ENCODE measurements at regions not wholly inside any gene's neighbourhood (a gene's known extent, or its start where the extent isn't known, plus 50 kb on each side); places are given as distances from the start of the nearest gene placed in this dataset.
"Not testable (repeated sequence)": the region's sequence is repeated elsewhere in the genome, so short reads cannot be mapped to it uniquely, and the experiment has no call there.

DNA sequence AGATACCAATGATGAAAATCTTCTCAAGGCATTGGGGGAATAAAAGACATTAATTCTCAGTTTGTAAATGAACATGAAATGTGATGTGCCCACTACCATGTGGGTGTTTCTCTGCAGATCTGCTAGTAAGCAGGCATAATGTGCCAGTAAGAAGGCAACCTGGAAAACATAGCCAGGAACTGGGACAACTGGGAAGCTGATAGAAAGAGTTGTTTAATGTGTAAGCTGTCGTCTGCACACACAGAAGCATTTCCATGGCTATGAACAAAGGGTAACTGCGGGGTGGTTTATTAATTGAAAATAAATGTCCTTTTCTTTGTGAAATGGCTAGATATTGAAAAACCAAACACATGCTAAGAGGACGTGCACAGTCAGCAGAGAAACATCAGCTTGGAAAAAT, 52.0 kb downstream of the ZC3H11B start:
- DNase-seq (ENCODE audit: low spot score) = no peak
- ATAC-seq = peak; percentile 83

DNA sequence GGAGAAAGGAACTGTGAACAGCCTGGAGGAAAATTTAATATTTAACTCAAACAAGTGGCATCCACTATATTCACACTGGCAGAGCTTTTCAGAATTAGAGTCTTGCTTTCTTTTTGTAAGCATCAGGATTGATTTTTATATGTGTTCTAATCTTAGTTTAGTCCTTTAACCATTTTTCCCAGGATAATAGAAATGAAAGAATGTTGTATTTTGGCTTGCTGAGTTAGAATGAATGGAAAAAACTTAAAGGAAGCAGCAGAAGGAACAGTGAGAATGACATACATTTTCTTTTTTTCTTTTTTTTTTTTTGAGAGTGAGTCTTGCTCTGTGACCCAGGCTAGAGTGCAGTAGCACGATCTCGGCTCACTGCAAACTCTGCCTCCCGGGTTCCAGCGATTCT, 53.0 kb downstream of the ZC3H11B start:
- ATAC-seq (no peak), DNase-seq (ENCODE audit: low spot score) (no peak)

DNA sequence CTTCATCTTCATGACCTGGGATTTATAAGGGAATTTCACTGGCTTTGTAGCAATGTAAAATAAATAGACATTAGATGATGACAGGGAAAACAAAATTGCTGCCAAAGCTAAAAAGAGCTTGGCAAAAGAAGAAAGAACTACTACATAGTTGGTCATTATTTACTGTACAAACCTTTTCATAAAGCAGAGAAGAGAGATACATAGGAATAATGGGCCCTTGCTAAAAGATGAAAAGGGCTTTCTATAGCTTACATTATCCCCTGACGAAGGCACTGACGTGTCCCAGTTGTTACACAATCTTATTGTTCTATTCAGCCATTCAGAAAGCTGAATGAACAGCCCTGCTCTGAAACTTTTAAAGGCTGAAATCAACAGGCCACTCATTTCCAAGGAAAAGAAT, 57.1 kb downstream of the ZC3H11B start:
- DNase-seq (ENCODE audit: low spot score) (no peak), ATAC-seq (peak; percentile 59)

DNA sequence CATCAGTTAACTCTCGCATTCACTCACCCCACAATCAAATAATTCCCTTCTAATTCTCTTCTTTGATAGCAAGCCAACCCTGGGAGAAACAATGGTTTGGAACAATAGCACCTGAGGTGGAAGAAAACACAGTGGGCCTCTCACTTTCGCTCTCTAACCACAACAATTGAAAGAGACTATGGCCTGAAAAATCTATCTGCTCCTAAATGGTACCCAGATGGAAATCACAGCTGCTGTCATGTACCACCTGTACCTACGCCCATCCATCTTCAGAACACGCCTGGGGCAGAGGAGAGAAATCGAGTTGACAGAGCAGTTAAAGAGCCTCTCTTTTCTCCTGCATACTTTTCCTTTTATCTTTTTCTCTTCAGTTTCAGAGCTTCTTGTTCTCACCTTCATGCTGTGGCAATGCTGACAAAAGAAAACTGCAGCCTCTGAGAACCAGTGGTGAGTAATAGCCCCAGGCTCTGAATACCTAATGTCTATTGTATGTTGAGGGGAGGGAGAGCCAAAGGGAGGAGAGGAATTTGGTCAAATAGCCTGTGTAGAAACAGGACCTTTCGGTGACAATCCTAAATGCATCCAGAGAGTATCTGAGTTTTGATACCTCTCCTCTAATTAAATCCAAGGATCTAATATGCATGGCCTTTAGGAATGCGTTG, 57.7 kb downstream of the ZC3H11B start:
- ATAC-seq = peak; percentile 52

DNA sequence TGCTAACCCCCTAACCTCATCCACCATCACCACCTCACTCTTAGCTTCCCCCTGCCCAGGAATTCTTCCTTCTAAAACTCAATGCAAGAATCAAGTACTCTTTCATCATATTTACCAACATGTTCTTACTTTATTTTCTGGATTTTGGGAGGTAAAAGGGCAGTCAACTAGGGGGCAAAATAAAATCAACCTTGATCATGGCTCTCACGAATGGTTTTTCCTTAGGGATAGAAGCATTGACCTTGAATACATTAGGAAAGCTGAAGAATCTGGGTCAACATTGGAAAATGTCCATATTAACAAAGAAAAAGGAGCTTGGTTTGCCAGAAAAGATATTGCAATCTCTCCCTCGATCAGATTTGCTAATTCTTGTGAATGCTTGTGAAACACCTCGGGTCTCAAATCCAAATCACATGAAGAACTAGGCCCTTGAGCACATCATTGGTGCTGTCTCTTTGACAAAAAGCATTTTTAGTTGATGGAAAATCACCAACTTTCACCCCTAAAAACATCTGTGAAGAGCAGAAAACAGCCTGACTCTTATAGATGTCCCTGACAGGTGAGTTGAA, 58.9 kb downstream of the ZC3H11B start:
- peak; percentile 65 for ATAC-seq
- DNase-seq (ENCODE audit: low spot score) = no peak

More for the DNA sequence above, 57.7 kb downstream of the ZC3H11B start:
- DNase-seq (ENCODE audit: low spot score) = no peak

DNA sequence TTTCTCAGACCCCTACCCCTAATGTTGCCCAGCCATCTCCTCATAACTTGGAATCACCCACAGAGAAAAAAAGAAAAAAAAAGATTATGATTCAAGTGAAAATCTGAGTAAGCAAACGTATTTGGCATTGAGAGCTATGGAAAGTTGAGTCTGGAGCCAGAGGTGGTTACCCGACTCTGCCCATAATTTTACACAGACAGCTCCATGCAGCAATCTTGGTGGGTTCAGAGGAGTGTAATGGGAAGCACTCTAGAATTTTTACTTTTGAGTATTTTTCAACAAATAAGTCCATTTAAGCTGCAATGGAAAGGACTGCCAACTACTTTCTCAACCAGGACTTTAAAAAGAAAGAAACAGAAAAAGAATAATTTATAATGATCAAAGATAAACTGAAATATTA, 62.7 kb downstream of the ZC3H11B start:
- DNase-seq (ENCODE audit: low spot score) = no peak
- no peak for ATAC-seq

DNA sequence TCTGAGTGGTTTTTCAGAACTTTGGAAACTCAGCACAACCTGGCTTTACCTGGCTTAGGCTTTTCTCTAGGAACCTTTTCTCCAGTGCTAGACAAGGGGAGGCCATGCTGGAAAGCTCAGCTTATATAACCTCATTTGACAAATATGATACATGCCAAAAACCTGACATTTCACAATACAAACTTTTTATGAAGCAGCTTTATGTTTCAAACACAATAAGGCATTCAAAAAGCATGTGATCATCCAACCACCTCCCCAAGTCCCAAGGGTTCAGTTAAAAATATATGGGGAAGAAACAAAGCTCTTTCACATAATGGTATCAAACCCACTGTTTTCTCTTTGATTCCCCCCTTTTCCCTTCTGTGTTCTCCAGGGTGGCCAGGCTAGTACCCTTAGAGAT, 63.7 kb downstream of the ZC3H11B start:
- no peak for DNase-seq (ENCODE audit: low spot score)
- ATAC-seq = no peak

DNA sequence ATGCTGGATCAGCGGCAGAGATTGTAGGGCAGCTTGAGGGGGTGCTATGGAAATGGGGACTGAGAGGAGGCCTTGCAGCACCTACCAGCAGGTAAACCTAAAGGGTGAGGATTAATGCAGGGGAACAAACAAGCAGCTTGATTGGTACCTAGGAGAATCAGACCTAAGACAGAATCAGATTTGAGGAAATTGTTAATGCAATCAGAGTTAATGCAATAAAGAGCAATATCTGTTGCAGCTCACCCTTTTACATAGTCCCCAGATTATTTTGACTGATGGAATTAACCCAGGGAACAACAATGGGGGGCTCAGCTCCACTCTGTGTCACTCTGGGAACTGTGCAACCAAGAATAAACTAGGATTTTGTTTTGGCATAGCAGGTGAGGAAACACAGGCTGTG, 64.5 kb downstream of the ZC3H11B start:
- DNase-seq (ENCODE audit: low spot score) = no peak

DNA sequence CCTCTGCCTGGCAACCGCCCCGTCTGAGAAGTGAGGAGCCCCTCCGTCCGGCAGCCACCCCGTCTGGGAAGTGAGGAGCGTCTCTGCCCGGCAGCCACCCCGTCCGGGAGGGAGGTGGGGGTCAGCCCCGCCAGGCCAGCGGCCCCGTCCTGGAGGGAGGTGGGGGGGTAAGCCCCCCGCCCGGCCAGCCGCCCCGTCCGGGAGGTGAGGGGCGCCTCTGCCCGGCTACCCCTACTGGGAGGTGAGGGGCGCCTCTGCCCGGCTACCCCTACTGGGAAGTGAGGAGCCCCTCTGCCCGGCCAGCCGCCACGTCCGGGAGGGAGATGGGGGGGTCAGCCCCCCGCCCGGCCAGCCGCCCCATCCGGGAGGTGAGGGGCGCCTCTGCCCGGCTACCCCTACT, 67.1 kb downstream of the ZC3H11B start:
- not testable (repeated sequence) for ATAC-seq; DNase-seq (ENCODE audit: low spot score)

More for the DNA sequence above, 64.5 kb downstream of the ZC3H11B start:
- ATAC-seq = no peak

DNA sequence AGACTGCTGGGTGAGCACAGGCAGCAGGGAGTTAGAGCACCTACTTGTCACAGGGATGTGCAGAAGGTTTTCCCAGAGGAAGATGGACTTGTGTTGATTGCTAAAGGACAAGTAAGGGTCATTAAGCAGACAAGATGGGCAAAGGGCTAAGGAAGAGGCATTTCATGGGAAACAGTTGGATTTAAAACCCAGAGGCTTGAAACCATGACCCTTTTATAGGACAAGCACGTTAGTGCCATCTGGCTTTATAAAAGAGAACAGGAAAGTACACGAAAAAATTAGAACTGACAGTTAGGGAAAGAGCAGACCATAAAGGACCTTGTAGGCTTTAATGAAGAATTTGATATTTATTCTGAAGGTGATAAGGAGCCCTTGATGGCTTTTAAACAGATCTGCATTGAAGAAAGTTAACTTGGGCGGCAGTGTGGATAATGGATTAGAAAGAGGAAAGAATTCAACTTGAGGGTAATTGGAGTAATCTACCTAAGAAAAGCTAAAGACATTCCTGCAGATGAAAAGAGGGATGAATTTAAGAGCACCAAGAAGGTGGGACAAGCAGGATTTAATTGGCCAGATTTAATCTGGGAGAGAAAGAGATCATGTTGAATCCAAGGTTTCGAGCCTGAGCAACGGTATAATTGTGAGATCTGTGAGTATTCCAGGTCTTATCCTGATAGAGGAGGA, 68.6 kb downstream of the ZC3H11B start:
- DNase-seq (ENCODE audit: low spot score) (no peak), ATAC-seq (peak; percentile 19)

DNA sequence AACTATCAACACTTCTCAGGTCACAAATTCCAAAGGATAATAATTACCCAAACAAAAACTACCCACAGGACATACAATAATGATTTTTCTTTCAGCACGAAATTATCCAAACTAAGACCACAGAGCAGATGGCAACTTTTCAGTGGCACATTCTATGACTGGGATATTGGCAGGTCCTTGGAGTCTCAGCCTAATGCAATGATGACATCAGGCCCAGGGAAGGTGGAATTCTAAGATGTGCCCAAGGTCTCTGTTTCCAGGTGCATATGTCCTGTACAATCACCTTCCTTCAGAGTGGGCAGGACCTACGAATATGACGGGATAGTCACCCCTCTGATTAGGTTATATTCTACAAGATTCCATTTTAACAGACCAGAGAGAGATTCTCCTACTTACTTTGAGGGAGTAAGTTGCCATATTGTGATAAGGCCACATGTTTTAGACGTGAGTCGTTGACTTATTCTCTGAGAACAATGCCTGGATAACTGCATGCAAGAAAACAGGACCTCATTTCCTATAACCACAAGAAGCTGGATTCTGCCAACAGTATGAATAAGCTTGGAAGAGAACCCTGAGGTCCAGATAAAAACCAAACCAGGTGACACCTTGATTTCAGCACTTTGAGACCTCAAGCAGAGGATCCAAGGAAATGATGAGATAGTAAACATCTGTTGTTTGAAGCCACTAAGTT, 69.9 kb downstream of the ZC3H11B start:
- DNase-seq (ENCODE audit: low spot score) = no peak
- ATAC-seq = no peak

DNA sequence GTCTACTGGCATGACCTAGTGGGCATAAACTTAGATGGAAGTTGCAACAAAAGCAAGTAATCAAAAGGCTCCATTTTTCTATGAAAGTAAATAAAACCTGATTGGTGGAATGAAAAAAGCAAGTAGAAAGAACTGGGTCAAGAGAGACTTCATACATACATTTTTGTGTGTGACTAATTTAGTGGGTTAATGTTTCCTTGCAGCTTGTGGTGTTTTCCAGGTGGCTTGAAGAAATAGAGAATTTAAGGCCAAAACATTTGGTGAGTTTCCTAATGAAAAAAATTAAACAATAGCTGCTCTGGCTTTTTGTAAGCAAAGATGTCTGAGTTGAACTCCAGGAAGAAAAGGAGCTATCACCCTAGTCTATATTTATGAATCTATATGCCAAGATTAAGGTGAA, 71.0 kb downstream of the ZC3H11B start:
- no peak for DNase-seq (ENCODE audit: low spot score)
- ATAC-seq = no peak

DNA sequence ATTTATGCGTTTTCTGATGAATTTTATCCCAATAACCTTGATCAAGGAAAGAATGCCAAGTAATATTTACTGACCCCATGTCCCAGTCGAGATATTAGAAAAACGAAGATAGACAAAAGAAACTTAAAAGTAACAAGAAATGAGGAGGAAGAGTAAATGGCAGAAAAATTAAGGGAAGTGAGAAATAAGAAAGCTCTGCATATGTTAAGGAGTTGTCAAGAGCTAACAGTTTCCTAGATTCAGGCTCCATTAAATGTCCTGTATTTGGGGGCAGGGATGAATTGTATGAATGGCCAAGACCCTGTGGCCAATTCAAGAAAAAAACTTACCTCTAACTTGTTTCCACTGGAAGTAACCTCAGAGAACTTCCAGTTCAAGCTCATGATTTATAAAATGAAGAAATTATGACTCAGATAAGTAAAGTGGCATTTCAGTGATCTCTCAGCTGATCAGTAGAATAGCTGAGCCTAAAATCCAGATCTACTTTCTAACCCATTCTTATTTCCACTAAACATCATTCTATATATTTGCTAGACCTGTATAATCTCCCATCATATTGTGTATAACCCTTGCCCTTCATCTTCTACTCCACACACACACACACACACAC, 73.2 kb downstream of the ZC3H11B start:
- ATAC-seq = no peak
- no peak for DNase-seq (ENCODE audit: low spot score)

DNA sequence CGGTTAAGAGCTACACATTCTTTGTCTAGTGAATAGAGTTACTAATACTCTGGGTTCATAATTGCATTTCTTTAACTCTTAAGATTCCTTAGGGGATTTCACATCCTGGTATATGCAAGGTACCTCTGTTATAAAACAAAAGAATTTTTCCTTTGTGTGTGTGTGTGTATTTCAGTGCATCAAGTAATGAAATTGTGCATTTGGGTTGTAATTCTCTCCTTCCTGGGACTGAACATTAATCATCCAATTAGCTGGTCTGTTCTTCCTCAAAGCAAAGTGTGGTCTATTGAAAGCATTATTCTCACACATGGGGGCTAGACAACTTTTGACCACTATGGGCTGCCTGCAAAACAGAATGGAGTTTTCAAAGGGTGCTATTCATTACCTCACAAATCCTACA, 74.0 kb downstream of the ZC3H11B start:
- DNase-seq (ENCODE audit: low spot score) = no peak
- no peak for ATAC-seq

DNA sequence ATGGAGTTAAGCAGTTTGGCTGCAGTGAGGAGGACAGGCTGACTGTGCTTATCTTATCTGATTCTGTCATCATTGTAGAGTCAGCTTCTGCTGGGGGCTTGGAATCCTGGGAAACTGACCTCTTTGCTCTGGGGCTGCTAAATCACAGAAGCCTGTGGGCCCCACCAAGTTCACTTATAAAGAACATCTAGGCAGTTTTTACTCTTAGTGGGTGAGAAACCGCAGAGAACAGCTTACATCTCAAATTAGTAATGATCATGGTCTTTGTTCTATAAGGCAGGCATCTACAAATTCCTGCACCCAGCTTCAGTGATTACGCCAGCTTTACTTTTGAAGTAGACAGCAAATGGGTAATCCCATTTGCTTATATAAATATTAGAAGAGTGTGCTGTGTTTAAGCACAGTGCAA, 75.7 kb downstream of the ZC3H11B start:
- no peak for DNase-seq (ENCODE audit: low spot score)
- no peak for ATAC-seq

DNA sequence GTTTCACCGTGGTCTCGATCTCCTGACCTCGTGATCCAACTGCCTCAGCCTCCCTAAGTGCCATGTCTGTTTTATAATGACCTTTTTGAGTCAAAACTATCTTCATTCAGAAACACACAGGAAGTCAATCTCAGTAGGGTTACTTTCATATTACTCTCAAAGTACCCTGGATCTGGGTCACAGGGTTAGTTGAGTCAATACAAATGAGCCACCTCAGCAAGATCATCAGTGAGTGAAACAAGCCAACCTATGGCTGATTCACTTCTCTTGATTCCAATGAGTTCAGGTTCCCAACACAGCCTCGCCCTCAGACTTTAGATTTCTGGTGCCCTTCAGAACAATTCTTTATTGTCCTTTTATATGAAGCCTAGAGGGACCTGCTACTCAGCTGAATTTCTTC, 76.9 kb downstream of the ZC3H11B start:
- DNase-seq (ENCODE audit: low spot score) = no peak
- ATAC-seq = no peak

DNA sequence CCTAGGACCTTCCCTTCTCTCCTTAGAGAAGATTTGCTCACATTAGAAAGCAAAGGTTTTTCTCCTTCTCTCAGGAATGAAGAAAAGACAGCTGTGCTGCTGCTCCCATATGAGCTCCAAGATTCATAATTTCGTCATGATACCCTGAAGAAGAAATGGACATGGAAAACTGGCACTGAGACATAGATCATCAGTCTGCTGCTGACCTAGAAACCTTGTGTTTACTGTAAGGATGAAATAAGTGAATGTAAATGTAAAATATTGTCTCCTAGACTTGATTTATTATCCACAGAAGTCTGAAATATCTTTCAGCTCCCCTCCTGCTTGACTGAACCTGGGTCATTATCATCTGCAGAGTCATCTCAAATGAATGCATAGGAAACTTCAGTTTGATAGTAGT, 77.9 kb downstream of the ZC3H11B start:
- DNase-seq (ENCODE audit: low spot score) (no peak), ATAC-seq (no peak)

DNA sequence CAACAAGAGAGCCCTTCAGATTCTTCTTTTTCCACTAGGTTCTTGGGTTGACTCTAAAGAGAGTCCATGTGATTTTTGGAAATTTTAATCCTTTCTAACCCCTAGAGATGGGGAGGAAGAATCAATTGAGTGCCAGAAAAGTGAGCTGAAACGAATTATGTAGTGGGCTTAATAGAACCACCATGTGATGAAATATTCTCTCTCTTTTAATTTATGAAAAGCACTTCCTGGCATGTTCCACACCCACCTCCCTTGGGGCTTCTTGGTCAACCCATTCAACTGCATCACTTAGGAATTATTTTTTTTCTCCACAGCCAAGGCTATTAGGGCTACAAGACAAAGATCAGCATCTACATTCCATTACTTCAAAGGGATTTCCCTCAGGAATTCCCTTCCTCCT, 79.6 kb downstream of the ZC3H11B start:
- ATAC-seq = no peak
- DNase-seq (ENCODE audit: low spot score) = no peak

DNA sequence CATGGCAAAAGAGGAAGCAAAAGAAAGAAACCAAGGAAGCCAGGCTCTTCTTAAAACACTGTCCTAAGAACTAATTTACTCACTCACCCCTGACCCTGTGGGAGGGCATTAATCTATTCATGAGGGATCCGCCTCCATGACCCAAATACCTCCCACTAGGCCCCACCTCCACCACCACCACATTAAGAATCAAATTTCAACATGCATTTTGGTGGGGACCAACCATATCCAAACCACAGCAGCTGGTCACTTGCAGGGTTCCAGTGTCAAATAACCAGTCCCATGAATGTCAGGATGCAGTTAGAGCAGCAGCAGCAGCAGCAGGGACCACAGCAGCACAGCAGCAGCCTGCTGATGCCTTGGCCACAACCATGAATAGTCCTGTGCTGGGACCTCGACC, 83.8 kb downstream of the ZC3H11B start:
- DNase-seq (ENCODE audit: low spot score) = no peak

DNA sequence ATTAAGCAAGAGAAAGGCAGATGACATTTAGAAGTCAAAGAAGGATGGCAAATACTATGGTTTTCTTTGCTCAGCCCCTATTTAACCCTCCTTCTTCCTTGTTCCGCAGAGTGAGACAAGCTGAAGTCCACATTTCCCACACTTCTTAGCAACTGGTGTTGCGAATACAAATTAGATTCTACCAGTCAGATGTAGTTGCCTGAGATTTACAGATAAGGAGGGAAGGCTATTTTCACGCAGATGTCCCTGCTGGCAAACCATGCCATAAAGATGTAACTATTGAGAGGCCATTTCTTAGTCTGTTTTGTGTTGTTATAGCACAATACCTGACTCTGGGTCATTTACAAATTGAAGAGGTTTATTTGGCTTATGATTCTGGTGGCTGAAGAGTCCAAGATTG, 84.3 kb downstream of the ZC3H11B start:
- ATAC-seq (no peak), DNase-seq (ENCODE audit: low spot score) (no peak)

More for the DNA sequence above, 83.8 kb downstream of the ZC3H11B start:
- no peak for ATAC-seq

DNA sequence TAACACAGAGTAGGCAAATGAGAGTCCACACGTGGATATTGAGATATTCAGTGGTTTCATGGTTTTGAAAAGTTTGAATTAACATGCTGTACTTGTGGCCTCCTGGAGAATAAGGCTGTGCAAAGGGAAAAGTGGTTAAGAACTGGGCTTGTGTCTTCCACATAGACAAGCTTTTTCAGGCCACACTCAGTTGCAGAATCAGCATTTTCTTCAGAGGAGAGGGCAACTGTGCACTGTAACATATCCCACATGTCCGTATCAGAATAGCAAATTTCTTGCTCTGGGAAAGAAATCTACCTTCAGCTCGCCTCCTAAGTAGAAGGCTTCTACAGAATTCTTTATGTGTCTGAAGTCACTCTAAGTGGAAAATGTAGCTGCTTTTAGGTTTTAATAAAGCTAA, 84.9 kb downstream of the ZC3H11B start:
- DNase-seq (ENCODE audit: low spot score) = no peak
- no peak for ATAC-seq
